Osteoblast (primary cell): ENCODE measurements at regions not wholly inside any gene's neighbourhood (a gene's known extent, or its start where the extent isn't known, plus 50 kb on each side); places are given as distances from the start of the nearest gene placed in this dataset.
A peak's percentile ranks its signal among the peaks of the same experiment; 100 is the strongest.

Experiments
- DNase-seq: peaks from one replicate; pipeline ENCODE4 v3.0.0; 2011; ENCODE audit warnings: low spot score, mixed read lengths; ENCODE audit not compliant: insufficient read length; ENCODE audit errors: missing footprints
- H2AFZ ChIP-seq: 2 replicates; pipeline ENCODE4 v1.6.0; 2011; ENCODE audit warnings: mild to moderate bottlenecking, low read length
- H3K27ac ChIP-seq: 2 replicates; pipeline ENCODE4 v1.5.1; 2011; ENCODE audit warnings: mild to moderate bottlenecking, low read depth, low read length, moderate library complexity
- H3K27me3 ChIP-seq: 2 replicates; pipeline ENCODE4 v1.6.0; 2012; ENCODE audit warnings: mild to moderate bottlenecking, control low read depth, inconsistent platforms, low read length, moderate library complexity; ENCODE audit not compliant: insufficient read depth
- H3K36me3 ChIP-seq: 2 replicates; pipeline ENCODE4 v1.5.1; 2011; ENCODE audit warnings: mild to moderate bottlenecking, low read length, control low read depth, moderate library complexity; ENCODE audit not compliant: insufficient read depth
- H3K4me1 ChIP-seq: 2 replicates; pipeline ENCODE4 v1.5.1; 2011; ENCODE audit warnings: mild to moderate bottlenecking, low read length, control low read depth, moderate library complexity; ENCODE audit not compliant: insufficient read depth
- H3K4me2 ChIP-seq: 2 replicates; pipeline ENCODE4 v1.6.0; 2011; ENCODE audit warnings: mild to moderate bottlenecking, low read length; ENCODE audit not compliant: insufficient read depth
- H3K4me3 ChIP-seq: fragments of 200-600 bp; sonication (generic); 3 replicates; pipeline ENCODE4 v1.5.1; 2012; ENCODE audit warnings: mild to moderate bottlenecking, low read length, inconsistent platforms; ENCODE audit not compliant: insufficient read depth
- H3K79me2 ChIP-seq: 2 replicates; pipeline ENCODE4 v1.6.0; 2012; ENCODE audit warnings: mild to moderate bottlenecking, low read length, control low read depth, inconsistent platforms; ENCODE audit not compliant: insufficient read depth
- H3K9me3 ChIP-seq: 2 replicates; pipeline ENCODE4 v1.5.1; 2011; ENCODE audit warnings: low read depth, low read length, control low read depth
- H4K20me1 ChIP-seq: 2 replicates; pipeline ENCODE4 v1.6.0; 2012; ENCODE audit warnings: mild to moderate bottlenecking, low read length, control low read depth; ENCODE audit not compliant: insufficient read depth
- CTCF ChIP-seq: IDR thresholded peaks from 2 replicates; pipeline ENCODE4 v1.5.1; 2011; ENCODE audit warnings: mild to moderate bottlenecking, low read depth, low read length, moderate library complexity; ENCODE audit errors: extremely low read depth

- Histone ChIP-seq H3K4me3 (no peak overlapping the region), H4K20me1 (no peaks in the 10 kb centered on the region), H3K4me2 (no peak overlapping the region)
Observed at GRCh38 chr7:25448301-25448700, 220.0 kb upstream of the NPVF start.

GRCh38 chr7:25454020-25454419 lies 225.7 kb upstream of the NPVF start:
- Histone ChIP-seq H4K20me1 (no peaks in the 10 kb centered on the region), H3K4me1 (peaks cover 10% of the 10 kb centered on the region), H3K4me2 (peak overlapping the region; percentile 73), H3K79me2 (no peaks in the 10 kb centered on the region), H3K4me3 (no peak overlapping the region), H3K27ac (no peak overlapping the region), H3K36me3 (no peaks in the 10 kb centered on the region), H3K27me3 (no peaks in the 10 kb centered on the region), H2AFZ (peak overlapping the region; percentile 72), H3K9me3 (no peaks in the 10 kb centered on the region)
- no peak for DNase-seq
- TF ChIP-seq CTCF: no peak

More at GRCh38 chr7:25448301-25448700, 220.0 kb upstream of the NPVF start:
- H3K79me2 ChIP-seq: no peaks in the 10 kb centered on the region
- no peak overlapping the region for H2AFZ ChIP-seq
- H3K9me3 ChIP-seq: no peaks in the 10 kb centered on the region
- DNase-seq: no peak
- H3K27ac ChIP-seq: no peak overlapping the region
- no peaks in the 10 kb centered on the region for H3K4me1 ChIP-seq
- TF ChIP-seq CTCF: no peak
- H3K27me3 ChIP-seq: no peaks in the 10 kb centered on the region
- no peaks in the 10 kb centered on the region for H3K36me3 ChIP-seq

GRCh38 chr7:25454562-25455041 lies 226.3 kb upstream of the NPVF start:
- peak overlapping the region; percentile 73 for H3K4me2 ChIP-seq
- H3K4me1 ChIP-seq: peaks cover 10% of the 10 kb centered on the region
- H3K4me3 ChIP-seq: peak overlapping the region; percentile 46

More at GRCh38 chr7:25454562-25455041, 226.3 kb upstream of the NPVF start:
- no peaks in the 10 kb centered on the region for H3K27me3 ChIP-seq
- peak overlapping the region; percentile 72 for H2AFZ ChIP-seq
- no peaks in the 10 kb centered on the region for H4K20me1 ChIP-seq
- H3K9me3 ChIP-seq: no peaks in the 10 kb centered on the region
- no peak for DNase-seq
- no peak for TF ChIP-seq CTCF
- H3K36me3 ChIP-seq: no peaks in the 10 kb centered on the region
- H3K27ac ChIP-seq: no peak overlapping the region
- H3K79me2 ChIP-seq: no peaks in the 10 kb centered on the region
